ENCODE measurements at regions not wholly inside any gene's neighbourhood (a gene's known extent, or its start where the extent isn't known, plus 50 kb on each side); places are given as distances from the start of the nearest gene placed in this dataset.
A peak's percentile ranks its signal among the peaks of the same experiment; 100 is the strongest.

DNA sequence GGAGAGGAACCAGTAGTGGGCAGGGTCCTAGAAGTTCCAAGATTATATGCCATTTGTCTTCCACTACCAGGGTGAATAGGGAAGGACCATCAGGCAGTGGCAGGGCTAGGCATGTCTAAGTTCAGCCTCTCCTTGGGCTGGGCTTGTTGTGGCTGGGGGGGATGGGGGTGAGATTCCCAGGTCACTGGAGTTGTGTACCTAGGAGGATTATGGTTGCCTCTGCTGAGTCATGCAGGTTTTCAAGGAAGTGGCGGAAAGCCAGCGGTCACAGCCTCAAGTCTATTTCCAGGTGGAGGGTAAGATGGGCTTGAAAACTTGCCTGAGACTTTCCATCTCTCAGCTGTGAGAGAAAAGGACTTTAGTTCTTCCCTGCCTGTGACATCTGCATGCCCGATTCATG is 1407.1 kb downstream of the SI start:
- no peak for DNase-seq (ENCODE audit: low read depth, low spot score)
- in situ Hi-C loops (cut with HindIII; ENCODE audit: low pct_unique_long_range_greater_than_20kb, low sequenced_read_pairs), result no loop called here

DNA sequence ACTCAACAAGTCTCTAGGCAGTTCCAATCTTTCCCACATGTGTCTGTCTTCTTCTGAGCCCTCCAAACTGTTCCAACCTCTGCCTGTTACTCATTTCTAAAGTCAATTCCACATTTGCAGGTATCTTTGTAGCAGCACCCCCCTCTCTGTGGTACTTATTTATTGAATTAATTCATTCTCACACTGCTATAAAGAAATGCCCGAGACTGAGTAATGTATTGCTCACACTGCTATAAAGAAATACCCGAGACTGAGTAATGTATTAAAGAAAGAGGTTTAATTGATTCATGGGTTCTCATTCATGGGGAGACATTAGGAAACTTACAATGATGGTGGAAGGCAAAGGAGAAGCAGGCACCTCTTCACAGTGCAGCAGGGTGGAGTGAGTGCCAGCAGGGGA is 1413.8 kb downstream of the SI start:
- in situ Hi-C loops (cut with HindIII; ENCODE audit: low pct_unique_long_range_greater_than_20kb, low sequenced_read_pairs), result no loop called here
- DNase-seq (ENCODE audit: low read depth, low spot score), result no peak

DNA sequence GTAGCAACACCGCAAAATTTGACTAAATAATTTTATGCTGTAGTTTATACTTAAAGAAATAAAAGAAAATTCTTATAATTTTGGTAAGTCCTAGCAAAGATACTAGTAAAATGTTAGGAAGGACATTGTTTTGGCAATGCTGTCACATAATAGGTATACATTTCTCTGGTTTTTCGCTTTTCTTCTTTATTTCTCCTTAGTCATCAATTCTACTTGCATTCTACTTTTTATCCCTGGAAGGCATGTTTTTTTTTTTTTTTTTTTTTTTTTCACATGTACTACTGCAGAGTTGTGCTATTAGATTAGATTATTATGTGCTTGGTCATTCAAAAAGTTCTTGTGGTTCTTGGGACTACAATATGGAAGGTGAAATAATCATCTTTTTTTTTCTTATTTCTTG is 1421.2 kb downstream of the SI start:
- no peak for DNase-seq (ENCODE audit: low read depth, low spot score)
- in situ Hi-C loops (cut with HindIII; ENCODE audit: low pct_unique_long_range_greater_than_20kb, low sequenced_read_pairs), result no loop called here

DNA sequence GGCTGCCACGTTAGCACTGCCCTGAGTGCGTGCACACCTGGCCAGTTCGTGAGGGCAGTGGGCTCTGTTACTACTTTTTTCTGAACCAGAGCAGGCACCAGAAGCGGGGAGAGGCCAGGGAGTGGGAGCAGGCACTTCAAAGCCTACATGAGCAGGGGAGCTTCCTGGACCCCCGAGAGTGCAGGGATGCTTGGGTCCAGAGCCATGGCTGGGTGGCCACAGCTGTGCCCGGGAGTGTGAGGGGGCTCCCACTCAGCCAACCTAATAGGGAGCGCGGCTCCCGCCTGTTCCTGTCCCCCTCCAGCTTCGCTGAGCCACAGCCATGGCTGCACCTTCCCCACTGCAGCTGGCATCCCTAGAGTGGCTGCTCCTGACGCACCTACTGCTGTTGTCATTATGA is 1423.3 kb downstream of the SI start:
- DNase-seq (ENCODE audit: low read depth, low spot score), result no peak
- in situ Hi-C loops (cut with HindIII; ENCODE audit: low pct_unique_long_range_greater_than_20kb, low sequenced_read_pairs), result no loop called here

DNA sequence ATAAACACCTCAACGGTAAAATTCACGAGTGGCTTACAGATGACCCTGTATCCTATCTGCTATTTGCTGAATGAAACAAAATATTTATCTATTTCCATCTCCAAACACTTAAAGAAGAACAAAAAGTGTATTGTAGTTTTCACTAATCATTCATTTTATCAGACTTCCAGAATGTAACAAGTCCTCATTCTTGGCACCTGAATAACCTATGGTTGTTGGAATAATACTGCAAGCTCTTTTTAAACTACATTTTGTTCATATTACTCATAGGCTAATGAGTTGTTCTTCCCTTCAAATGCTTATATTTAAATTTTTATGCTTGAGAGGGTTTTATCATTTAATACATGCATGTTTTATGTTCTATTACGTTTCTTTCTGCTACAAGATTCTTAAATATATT is 1434.1 kb downstream of the SI start:
- DNase-seq (ENCODE audit: low read depth, low spot score), result no peak
- in situ Hi-C loops (cut with HindIII; ENCODE audit: low pct_unique_long_range_greater_than_20kb, low sequenced_read_pairs), result no loop called here

DNA sequence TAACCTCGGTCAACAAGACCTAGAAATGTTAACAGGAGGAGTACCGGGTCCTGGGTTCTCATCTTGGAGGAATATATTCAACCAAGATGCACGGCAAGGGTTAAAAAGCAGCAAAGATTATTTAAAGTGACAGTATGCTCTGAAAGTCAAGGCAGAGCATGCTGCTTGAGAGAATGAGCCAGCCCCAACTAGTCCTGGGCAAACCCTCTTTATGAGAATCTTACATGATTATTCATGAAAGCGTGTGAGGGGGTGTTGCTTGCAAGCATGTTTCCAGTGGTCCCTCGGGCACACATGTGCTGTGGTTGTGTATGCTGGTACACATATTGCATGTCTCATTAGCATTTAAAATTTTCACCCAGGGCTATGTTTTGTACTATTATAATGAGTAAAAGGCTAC is 1445.6 kb downstream of the SI start:
- in situ Hi-C loops (cut with HindIII; ENCODE audit: low pct_unique_long_range_greater_than_20kb, low sequenced_read_pairs), result no loop called here
- DNase-seq (ENCODE audit: low read depth, low spot score), result no peak

DNA sequence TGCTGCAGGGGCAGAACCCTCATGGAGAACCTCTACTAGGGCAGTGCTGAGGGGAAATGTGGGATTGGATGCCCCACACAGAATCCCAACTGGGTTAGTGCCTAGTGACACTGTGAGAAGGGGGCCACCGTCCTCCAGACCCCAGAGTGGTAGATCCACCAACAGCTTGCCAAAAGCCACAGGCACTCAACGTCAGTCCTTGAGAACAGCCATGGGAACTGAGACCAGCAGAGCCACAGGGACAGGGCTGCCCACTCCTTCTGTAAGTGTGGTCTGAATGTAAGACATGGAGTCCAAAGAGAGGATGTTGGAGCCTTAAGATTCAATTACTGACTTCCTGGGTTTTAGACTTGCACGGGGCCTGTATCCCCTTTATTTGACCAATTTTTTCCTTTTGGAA is 1451.5 kb downstream of the SI start:
- DNase-seq (ENCODE audit: low read depth, low spot score), result no peak
- in situ Hi-C loops (cut with HindIII; ENCODE audit: low pct_unique_long_range_greater_than_20kb, low sequenced_read_pairs), result no loop called here

DNA sequence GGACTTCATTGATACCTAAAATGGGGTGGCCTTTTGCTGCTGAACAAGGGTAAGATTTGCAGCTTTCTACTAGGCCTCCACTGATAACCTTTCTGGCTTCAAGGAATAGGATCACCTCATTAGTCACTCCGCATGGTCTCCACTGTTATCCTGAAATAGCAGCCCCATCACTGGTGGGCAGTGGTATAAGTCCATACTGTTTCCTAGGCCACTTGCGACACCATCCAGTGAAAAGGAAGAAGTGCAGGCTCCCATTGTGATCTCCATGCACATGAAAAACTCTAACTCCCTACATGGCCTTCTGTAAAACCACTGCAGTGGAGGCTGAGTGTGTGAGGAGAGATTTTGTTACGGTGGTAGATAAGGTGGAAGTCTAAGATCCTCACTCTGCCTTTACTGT is 1455.9 kb downstream of the SI start:
- in situ Hi-C loops (cut with HindIII; ENCODE audit: low pct_unique_long_range_greater_than_20kb, low sequenced_read_pairs), result no loop called here
- DNase-seq (ENCODE audit: low read depth, low spot score), result peak; percentile 79

DNA sequence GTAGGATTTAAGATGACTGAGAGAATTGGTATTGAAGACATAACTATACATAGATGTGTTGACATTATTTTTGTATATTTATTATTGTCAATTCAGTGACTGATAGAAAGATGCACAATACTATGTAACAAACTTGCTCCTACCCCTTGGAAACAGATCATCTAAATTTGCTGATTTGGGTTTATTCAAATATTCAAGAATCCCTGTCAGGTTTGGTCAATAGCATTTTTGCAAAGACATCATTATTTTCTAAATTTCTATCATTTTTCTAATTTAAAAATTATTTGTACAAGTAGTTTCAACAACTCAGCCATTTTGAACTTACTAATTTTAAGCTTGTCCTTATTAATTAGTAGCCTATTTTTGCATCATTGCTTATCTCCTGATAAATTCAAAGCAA is 1463.4 kb downstream of the SI start:
- in situ Hi-C loops (cut with HindIII; ENCODE audit: low pct_unique_long_range_greater_than_20kb, low sequenced_read_pairs), result no loop called here
- DNase-seq (ENCODE audit: low read depth, low spot score), result no peak

DNA sequence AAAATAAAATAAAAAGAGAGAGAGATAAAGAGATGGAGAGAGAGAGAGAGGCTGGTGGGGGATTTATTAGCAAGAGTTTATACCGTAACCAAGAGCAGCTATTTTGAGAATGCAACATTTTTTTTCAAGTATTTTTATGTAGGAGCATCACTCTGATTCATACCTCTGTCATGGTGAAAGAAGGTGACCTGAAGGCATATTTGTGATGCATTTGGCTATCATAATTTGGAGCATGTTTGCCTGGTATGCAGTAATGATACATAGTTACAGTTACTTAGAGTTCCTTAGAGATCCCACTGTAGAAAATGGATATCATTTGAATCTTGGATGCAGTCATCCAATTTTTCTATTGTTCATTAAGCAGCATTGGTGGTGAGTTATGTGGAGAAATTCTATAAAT is 1472.4 kb downstream of the SI start:
- in situ Hi-C loops (cut with HindIII; ENCODE audit: low pct_unique_long_range_greater_than_20kb, low sequenced_read_pairs), result no loop called here

DNA sequence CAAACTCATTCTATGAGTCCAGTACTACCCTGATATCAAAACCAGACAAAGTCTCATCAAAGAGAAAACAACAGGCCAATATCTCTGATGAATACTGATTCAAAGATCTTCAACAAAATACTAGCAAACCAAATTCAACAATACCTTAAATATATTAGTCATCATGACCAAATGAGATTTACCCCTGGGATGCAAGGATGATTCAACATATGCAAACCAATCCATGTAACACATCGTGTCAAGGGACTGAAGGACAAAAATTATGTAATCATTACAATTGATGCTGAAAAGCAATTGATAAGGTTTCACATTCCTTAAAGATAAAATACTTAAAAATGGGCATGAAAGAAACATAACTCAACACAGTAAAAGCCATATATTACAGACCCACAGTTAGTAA is 1476.9 kb downstream of the SI start:
- in situ Hi-C loops (cut with HindIII; ENCODE audit: low pct_unique_long_range_greater_than_20kb, low sequenced_read_pairs), result no loop called here
- no peak for DNase-seq (ENCODE audit: low read depth, low spot score)

More for the DNA sequence above, 1472.4 kb downstream of the SI start:
- no peak for DNase-seq (ENCODE audit: low read depth, low spot score)

DNA sequence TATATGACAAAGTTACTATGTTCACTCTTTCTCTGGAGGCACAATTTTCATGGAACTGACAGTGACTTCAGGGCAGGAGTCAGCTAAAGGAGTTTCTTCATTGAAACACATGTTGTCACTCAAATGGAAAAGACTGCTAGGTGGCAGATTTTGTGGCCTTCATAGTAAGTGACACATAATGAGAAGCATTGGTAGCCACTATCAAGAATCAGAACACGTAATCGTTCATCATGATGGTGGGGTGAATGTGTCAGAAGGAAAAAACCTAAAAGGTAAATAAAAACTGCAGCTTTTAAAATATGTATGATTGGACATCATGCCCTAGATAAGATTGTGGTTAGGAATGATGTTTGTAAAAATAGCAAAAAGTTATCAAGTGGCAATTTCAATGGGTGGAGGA is 1491.0 kb downstream of the SI start:
- in situ Hi-C loops (cut with HindIII; ENCODE audit: low pct_unique_long_range_greater_than_20kb, low sequenced_read_pairs), result no loop called here
- DNase-seq (ENCODE audit: low read depth, low spot score), result no peak

DNA sequence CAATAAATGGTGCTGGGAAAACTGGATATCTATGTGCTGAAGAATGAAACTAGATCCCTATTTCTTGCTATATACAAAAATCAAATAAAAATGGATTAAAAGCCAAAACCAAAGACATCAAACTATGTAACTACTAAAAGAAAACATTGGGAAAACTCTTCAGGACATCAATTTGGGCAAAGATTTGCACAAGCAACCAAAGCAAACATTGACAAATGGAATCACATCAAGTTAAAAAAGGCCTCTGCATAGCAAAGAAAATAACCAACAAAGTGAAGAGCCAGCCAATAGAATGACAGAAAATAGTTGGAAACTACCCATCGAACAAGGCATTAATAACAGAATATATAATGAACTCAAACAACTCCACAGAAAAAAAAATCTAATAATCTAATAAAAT is 1495.3 kb downstream of the SI start:
- DNase-seq (ENCODE audit: low read depth, low spot score), result no peak
- in situ Hi-C loops (cut with HindIII; ENCODE audit: low pct_unique_long_range_greater_than_20kb, low sequenced_read_pairs), result no loop called here

DNA sequence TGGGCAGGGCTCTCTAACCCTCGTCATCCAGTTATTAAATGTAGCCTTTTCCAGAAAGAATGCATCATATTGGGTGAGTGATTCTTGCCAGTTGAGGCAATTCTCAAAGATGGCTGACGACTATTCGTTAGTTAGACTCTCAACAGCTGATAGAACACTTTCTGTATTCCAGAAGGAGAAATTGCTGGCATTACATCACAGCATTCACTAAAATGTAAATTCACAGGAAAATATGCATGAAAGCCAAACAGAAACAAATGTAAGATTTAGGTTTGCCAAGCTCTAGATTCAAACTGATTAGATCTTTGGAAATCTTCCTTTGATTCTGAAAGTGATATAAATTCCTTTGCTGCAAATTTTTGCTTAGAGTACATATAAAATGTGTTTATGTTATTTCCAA is 1501.0 kb downstream of the SI start:
- DNase-seq (ENCODE audit: low read depth, low spot score), result no peak
- in situ Hi-C loops (cut with HindIII; ENCODE audit: low pct_unique_long_range_greater_than_20kb, low sequenced_read_pairs), result no loop called here

DNA sequence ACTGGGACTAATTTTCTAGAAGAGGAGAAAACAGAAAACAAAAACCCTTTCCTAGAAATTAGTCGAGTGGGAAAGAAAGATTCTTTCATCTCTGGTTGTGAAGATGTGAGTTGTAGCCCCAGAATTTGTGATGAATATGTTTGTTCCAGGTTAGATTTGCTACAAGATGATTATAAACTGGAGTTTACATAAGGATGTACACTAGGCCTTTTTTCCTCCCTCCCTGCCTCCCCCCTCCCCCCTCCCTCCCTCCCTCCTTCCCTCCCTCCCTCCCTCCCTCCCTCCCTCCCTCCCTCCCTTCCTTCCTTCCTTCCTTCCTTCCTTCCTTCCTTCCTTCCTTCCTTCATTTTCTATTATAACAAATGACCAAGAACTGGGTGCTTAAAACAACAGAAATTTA is 1502.0 kb downstream of the SI start:
- in situ Hi-C loops (cut with HindIII; ENCODE audit: low pct_unique_long_range_greater_than_20kb, low sequenced_read_pairs), result no loop called here
- no peak for DNase-seq (ENCODE audit: low read depth, low spot score)

DNA sequence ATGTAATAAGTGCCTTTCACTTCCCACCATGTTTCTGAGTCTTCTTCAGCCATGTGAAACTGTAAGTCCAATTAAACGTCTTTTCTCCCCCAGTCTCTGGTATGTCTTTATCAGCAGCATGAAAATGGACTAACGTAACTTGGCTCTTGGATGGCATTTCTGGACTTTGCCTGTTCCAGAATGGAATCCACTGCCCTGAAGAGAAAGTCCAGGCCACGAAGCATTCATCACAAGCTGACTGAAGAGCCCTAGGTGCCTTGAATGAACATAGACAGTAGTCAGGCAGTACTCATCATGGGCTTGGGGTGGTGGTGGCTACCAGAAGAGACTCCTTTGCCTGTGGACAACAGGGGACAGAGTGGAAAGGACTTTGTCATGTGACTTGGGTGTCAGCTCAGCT is 1505.0 kb downstream of the SI start:
- DNase-seq (ENCODE audit: low read depth, low spot score), result no peak
- in situ Hi-C loops (cut with HindIII; ENCODE audit: low pct_unique_long_range_greater_than_20kb, low sequenced_read_pairs), result no loop called here

DNA sequence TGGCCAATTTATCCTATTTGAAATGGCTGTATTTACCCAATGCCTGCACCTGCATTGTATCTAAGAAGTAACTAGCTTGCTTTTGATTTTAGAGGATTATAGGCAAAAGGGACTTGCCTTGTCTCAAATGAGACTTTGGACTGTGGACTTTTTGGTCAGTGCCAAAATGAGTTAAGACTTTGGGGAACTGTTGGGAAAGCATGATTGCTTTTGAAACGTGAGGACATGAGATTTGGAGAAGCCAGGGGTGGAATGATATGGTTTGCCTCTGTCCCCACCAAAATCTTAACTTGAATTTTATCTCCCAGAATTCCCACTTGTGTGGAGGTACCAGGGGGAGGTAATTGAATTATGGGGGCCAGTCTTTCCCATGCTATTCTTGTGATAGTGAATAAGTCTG is 1505.4 kb downstream of the SI start:
- in situ Hi-C loops (cut with HindIII; ENCODE audit: low pct_unique_long_range_greater_than_20kb, low sequenced_read_pairs), result no loop called here
- no peak for DNase-seq (ENCODE audit: low read depth, low spot score)

DNA sequence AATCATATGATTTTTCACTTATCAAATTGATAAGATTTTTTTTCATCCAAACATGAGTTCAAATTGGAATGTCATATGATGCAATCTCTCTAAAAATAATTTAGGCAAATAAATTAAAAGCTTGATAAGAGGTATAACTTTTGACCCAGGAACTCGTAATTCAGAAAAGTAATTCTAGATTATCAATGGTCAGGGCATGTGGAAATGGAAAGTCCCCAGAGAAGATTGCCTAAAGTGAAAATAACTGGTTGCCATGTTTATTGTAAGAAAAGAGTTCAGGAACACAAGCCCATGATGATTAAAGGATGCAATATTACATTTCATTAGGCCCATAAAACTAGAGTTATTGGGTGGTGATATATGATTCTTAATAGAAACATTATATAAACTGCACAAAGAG is 1514.8 kb downstream of the SI start:
- in situ Hi-C loops (cut with HindIII; ENCODE audit: low pct_unique_long_range_greater_than_20kb, low sequenced_read_pairs), result no loop called here
- DNase-seq (ENCODE audit: low read depth, low spot score), result no peak

DNA sequence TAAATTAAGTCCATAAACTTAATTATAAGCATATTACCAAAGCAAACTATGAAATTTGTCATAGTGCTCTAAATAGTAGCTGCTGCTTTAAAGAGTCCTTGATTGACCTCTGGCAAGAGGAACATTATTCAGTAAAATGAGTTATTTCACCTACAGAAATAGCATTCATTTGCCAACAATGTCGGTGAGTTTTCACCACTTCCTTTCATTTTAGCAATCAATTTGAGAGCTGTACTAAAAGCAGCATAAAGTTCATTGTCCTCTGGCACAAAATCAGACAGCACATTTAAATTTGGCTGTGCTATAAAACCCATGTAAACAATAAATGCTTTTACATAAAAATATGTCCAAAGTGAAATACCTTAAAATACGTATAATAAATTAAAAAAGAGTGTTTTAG is 1515.7 kb downstream of the SI start:
- in situ Hi-C loops (cut with HindIII; ENCODE audit: low pct_unique_long_range_greater_than_20kb, low sequenced_read_pairs), result no loop called here
- no peak for DNase-seq (ENCODE audit: low read depth, low spot score)

DNA sequence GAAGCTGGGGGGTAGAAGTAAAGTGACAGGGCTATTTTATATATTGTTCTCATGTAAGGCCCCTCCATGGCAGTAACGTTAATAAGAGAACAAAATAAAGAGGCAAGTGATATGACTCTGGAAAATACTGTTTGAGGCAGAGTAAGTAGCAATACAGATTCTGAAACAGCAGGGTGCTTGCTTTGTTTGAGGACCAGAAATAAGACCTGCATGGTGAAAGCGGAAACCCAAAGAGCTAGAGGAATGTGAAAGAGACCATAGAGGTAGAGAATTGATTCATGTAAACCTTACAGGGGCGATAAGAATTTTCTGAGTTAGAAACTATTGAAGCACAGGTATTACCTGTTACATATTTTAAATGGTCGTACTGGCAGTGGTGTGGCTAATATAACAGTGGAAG is 1517.1 kb downstream of the SI start:
- no peak for DNase-seq (ENCODE audit: low read depth, low spot score)
- in situ Hi-C loops (cut with HindIII; ENCODE audit: low pct_unique_long_range_greater_than_20kb, low sequenced_read_pairs), result no loop called here

DNA sequence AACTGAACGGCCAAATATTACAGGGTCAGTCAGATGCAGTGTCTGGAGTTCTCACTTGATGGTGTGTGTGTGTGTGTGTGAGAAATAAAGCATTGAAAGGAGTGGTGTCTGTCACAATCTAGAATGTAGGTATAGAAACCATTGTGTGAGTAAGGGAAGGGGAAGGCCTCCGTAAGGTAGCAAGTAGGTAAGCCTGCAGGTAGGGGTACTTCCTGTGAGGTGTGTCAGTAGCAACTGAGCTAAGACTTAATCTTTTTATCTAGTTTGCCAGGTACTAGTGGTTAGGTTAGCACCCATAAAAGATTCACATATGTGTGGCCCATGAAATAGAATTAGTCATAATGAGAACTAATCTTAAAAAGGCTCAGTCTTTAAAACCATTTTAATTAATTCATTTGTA is 1517.8 kb downstream of the SI start:
- DNase-seq (ENCODE audit: low read depth, low spot score), result no peak
- in situ Hi-C loops (cut with HindIII; ENCODE audit: low pct_unique_long_range_greater_than_20kb, low sequenced_read_pairs), result no loop called here

Data from SK-MEL-5 (cell line).